Mesodermal cell (in vitro differentiated cells): ENCODE measurements at regions not wholly inside any gene's neighbourhood (a gene's known extent, or its start where the extent isn't known, plus 50 kb on each side); places are given as distances from the start of the nearest gene placed in this dataset.

Source experiments
- H3K27ac ChIP-seq: 2 replicates; pipeline ENCODE4 v1.7.0; 2013; ENCODE audit warnings: mild to moderate bottlenecking, low read depth, low read length, moderate library complexity; ENCODE audit not compliant: severe bottlenecking
- H3K36me3 ChIP-seq: 2 replicates; pipeline ENCODE4 v1.7.1; 2013; ENCODE audit warnings: mild to moderate bottlenecking, low read length, moderate library complexity; ENCODE audit not compliant: control insufficient read depth, insufficient read depth
- H3K4me1 ChIP-seq: one replicate; pipeline ENCODE4 v1.7.1; 2013; ENCODE audit warnings: mild to moderate bottlenecking, low read length; ENCODE audit not compliant: insufficient read depth, control insufficient read depth, poor library complexity, severe bottlenecking
- H3K4me3 ChIP-seq: 2 replicates; pipeline ENCODE4 v1.7.0; 2013; ENCODE audit warnings: low read length, control low read depth, mild to moderate bottlenecking; ENCODE audit not compliant: insufficient read depth, poor library complexity, severe bottlenecking; ENCODE audit errors: extremely low read depth
- H3K9me3 ChIP-seq: 2 replicates; pipeline ENCODE4 v1.7.1; 2013; ENCODE audit warnings: mild to moderate bottlenecking, low read length, moderate library complexity; ENCODE audit not compliant: control insufficient read depth
- WGBS, 2 experiments: methylation state at CpG; one replicate each; pipeline ENCODE4 v1.1.5; 2013; ENCODE audit warnings: missing lambda C conversion rate in 2 of 2; ENCODE audit not compliant: insufficient coverage in 2 of 2; 5-methylcytosine and 5-hydroxymethylcytosine counted together

DNA sequence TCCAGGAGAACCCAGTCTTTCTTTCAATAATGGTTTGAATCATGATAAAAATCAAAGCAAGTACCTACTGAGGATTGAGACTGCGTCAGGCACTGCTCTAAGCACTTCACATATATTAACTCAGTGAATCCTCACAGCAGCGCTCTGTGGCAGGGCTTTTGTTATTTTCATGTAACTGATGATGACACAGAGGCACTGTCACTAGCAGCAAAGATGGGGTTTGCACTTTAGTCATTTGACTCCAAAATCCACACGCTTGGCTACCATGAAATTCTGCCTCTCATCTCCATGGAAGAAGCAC lies 98.8 kb upstream of the GSC start:
- Histone ChIP-seq H3K4me3 (no peak overlapping the region), H3K4me1 (no peaks in the 10 kb centered on the region), H3K9me3 (no peaks in the 10 kb centered on the region), H3K27ac (no peak overlapping the region), H3K36me3 (no peaks in the 10 kb centered on the region)
- 81 to 100% methylated on average over 1 to 3 of the region's 3 CpGs for WGBS, 2 experiments

DNA sequence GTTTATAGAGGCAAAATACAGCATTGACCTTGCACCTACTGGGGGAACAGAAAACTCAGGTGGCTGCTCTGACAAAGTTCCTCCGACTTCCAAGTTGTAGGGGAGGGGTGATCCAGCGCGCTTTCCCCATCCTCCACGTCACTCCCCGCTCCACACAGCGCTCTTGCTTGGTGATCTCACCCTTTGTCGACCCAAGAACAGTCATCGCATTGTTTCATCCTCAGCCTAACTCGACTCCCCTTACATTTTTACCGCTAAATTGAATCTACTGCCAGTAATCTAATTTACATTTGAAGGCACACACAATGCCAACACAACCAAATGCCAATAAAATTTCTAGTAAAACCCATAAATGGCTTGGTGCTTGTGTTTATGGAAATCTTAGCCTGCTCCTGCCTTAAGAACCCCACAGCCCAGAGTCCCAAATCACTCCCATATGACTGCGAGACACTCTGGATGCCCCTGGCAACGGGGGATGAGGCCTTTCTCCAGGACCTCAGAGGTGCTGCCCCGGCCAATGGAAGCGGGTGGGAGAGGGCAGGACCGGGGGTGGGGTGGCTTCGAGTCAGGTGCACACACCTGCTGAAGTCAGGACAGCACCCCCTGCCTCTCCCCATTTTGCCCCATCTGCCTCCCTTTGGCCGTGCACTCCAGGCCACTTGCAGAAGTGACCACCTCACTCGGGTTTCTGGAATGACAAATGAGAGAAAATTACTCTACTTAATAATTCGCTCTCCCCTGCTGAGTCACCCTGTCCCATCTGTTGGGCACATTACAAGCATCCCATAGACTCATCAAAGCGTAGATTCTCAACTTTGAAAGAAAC lies 98.2 kb upstream of the GSC start:
- no peak overlapping the region for H3K4me3 ChIP-seq
- H3K36me3 ChIP-seq: no peaks in the 10 kb centered on the region
- no peaks in the 10 kb centered on the region for H3K9me3 ChIP-seq
- WGBS, 2 experiments: 47 to 56% methylated on average over 14 to 17 of the region's 20 CpGs
- no peaks in the 10 kb centered on the region for H3K4me1 ChIP-seq
- no peak overlapping the region for H3K27ac ChIP-seq

DNA sequence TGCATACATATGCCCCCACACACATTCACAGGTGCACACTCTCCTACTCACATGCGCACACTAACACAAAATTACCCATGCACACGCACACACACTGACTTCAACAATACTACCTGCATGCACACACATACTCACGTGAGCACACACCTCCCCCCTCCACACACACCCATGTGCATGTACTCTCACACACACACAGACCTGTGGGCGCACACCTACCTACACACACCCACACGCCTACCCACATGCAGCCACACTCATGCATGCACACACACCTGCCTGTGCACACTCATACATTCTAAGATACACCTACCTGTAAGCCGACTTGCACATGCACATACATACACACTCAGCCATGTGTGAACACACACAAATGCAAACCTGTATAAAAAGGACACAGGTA lies 97.3 kb upstream of the GSC start:
- no peaks in the 10 kb centered on the region for H3K4me1 ChIP-seq
- H3K36me3 ChIP-seq: no peaks in the 10 kb centered on the region
- H3K9me3 ChIP-seq: no peaks in the 10 kb centered on the region
- H3K4me3 ChIP-seq: no peak overlapping the region
- WGBS, 2 experiments: 81 to 100% methylated on average over 2 to 5 of the region's 6 CpGs
- H3K27ac ChIP-seq: no peak overlapping the region

GRCh38 chr14:94864387-94865195 lies 94.7 kb upstream of the GSC start:
- H3K4me1 ChIP-seq: no peaks in the 10 kb centered on the region
- 89 to 94% methylated on average over 36 to 39 of the region's 45 CpGs for WGBS, 2 experiments
- H3K36me3 ChIP-seq: no peaks in the 10 kb centered on the region
- H3K4me3 ChIP-seq: no peak overlapping the region
- H3K27ac ChIP-seq: no peak overlapping the region
- no peaks in the 10 kb centered on the region for H3K9me3 ChIP-seq

GRCh38 chr14:94863366-94863765 lies 93.5 kb upstream of the GSC start:
- 100% methylated on average over 1 of the region's 5 CpGs; no CpG with 5 or more reads in 1 of the 2 experiments for WGBS, 2 experiments
- H3K4me1 ChIP-seq: no peaks in the 10 kb centered on the region

GRCh38 chr14:94857950-94858349 lies 88.0 kb upstream of the GSC start:
- Histone ChIP-seq H3K9me3 (no peaks in the 10 kb centered on the region), H3K27ac (no peak overlapping the region), H3K4me3 (no peak overlapping the region), H3K4me1 (no peaks in the 10 kb centered on the region), H3K36me3 (no peaks in the 10 kb centered on the region)
- WGBS, 2 experiments: 65 to 88% methylated on average over 2 to 4 of the region's 5 CpGs

More at GRCh38 chr14:94863366-94863765, 93.5 kb upstream of the GSC start:
- H3K36me3 ChIP-seq: no peaks in the 10 kb centered on the region
- no peak overlapping the region for H3K4me3 ChIP-seq
- no peak overlapping the region for H3K27ac ChIP-seq
- no peaks in the 10 kb centered on the region for H3K9me3 ChIP-seq

DNA sequence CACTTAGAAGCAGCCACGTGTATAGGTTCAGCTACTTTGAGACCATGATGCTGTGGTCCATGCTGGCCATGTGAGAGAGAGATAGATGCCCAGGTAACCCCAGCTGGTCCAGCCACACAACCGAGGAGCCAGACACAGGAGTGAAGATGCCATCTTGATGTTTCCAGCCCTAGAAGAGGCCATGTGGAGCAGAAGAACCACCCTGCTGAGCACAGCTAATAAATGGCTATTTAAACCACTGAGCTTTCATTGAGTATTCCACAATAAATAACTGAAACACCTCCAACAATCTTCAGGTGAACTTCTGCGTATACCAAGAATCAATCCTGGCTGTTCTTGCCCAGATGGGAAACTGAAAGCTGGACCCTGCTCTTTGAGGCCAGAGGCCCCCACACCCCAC lies 84.0 kb upstream of the GSC start:
- no peak overlapping the region for H3K4me3 ChIP-seq
- no peaks in the 10 kb centered on the region for H3K36me3 ChIP-seq
- H3K27ac ChIP-seq: no peak overlapping the region
- 76 to 85% methylated on average over 2 to 3 of the region's 3 CpGs for WGBS, 2 experiments
- no peaks in the 10 kb centered on the region for H3K4me1 ChIP-seq
- no peaks in the 10 kb centered on the region for H3K9me3 ChIP-seq

- 90 to 96% methylated on average over 13 to 14 of the region's 16 CpGs for WGBS, 2 experiments
- Histone ChIP-seq H3K36me3 (no peaks in the 10 kb centered on the region), H3K27ac (no peak overlapping the region), H3K4me1 (no peaks in the 10 kb centered on the region), H3K9me3 (no peaks in the 10 kb centered on the region), H3K4me3 (no peak overlapping the region)
These were observed 80.6 kb upstream of the GSC start for GRCh38 chr14:94850309-94851211.

DNA sequence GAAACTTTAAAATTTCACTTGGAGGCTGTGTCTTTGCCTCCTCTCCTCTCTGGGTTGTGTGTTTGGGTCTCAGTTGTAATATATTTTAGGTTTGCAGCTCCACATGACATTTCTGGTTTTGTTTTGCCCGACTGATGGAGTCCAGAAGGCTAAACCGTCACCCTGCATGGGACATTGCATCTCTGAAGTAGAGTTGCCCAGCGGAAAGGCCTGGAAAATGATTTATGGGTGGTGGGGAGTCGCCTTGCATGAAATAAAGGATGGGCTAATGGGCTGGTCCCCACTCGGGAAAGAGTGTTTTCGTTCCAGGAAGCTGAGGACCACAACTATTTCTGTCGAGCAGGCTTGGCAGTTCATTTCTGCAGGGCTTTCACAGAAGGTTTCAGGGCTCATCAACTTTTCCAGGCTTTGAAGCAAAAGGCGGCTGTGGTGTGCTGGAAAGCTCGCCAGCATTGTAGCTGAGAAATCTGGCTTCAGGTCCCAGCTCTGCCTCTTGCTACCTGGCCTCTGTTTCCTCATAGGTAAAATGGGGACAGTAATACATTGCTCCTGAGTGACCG lies 74.8 kb upstream of the GSC start:
- H3K36me3 ChIP-seq: no peaks in the 10 kb centered on the region
- H3K4me3 ChIP-seq: no peak overlapping the region
- WGBS, 2 experiments: 87 to 94% methylated on average over 9 to 10 of the region's 10 CpGs
- H3K4me1 ChIP-seq: no peaks in the 10 kb centered on the region
- H3K9me3 ChIP-seq: no peaks in the 10 kb centered on the region
- H3K27ac ChIP-seq: no peak overlapping the region

GRCh38 chr14:94840467-94840866 lies 70.6 kb upstream of the GSC start:
- WGBS, 2 experiments: 93 to 96% methylated on average over 6 of the region's 6 CpGs
- no peak overlapping the region for H3K27ac ChIP-seq
- no peaks in the 10 kb centered on the region for H3K4me1 ChIP-seq

More at GRCh38 chr14:94840467-94840866, 70.6 kb upstream of the GSC start:
- no peaks in the 10 kb centered on the region for H3K36me3 ChIP-seq
- no peaks in the 10 kb centered on the region for H3K9me3 ChIP-seq
- H3K4me3 ChIP-seq: no peak overlapping the region
